Uterus (tissue), 3 donors: ENCODE measurements at regions not wholly inside any gene's neighbourhood (a gene's known extent, or its start where the extent isn't known, plus 50 kb on each side); places are given as distances from the start of the nearest gene placed in this dataset.

Experiments used
- DNase-seq, 2 donors: peaks; one replicate each; pipeline ENCODE4 v3.0.0-alpha.2; 2019 to 2020
- H3K27ac ChIP-seq, 2 donors: fragments of 200-600 bp; sonication (generic); 1 replicate in 1 of 2; 2 replicates in 1 of 2; pipeline ENCODE4 v1.5.1; 2016 to 2018
- H3K27me3 ChIP-seq, 2 donors: fragments of 200-600 bp; sonication (generic); one replicate each; pipeline ENCODE4 v1.5.1; 2018 to 2019; ENCODE audit warnings: control low read depth in 1 of 2
- H3K36me3 ChIP-seq, 2 donors: fragments of 200-600 bp; sonication (generic); one replicate each; pipeline ENCODE4 v1.5.1; 2019; ENCODE audit warnings: control low read depth in 1 of 2
- H3K4me1 ChIP-seq, 2 donors: fragments of 200-600 bp; sonication (generic); one replicate each; pipeline ENCODE4 v1.5.1; 2018 to 2019; ENCODE audit warnings: control low read depth in 1 of 2
- H3K4me3 ChIP-seq, 2 donors: fragments of 200-600 bp; sonication (generic); 1 replicate in 1 of 2; 2 replicates in 1 of 2; pipeline ENCODE4 v1.5.1; 2018 to 2019; ENCODE audit warnings: mild to moderate bottlenecking in 1 of 2
- H3K9me3 ChIP-seq, 2 donors: fragments of 200-600 bp; sonication (generic); one replicate each; pipeline ENCODE4 v1.5.1; 2019; ENCODE audit warnings: control low read depth in 1 of 2
- POLR2A ChIP-seq, 2 donors: fragments of 450-650 bp; IDR thresholded peaks; one replicate each; pipeline ENCODE4 v1.6.1; 2016; ENCODE audit warnings: antibody characterized with exemption in 2 of 2, mild to moderate bottlenecking in 1 of 2, moderate library complexity in 1 of 2
- intact Hi-C: fragments of 100-400 bp; cut with DNase I; formaldehyde crosslinking; loops from one replicate; pipeline ENCODE4 v1.15.1; 2023; ENCODE audit warnings: low total_unique reads
- TF ChIP-seq, protein P1 (sequence below), 4 experiments: fragments of 200-600 bp in 2 of 4; fragments of 450-650 bp in 2 of 4; sonication (generic) in 2 of 4; IDR thresholded peaks; one replicate each; pipeline ENCODE4 v1.5.1; 2016 to 2019; ENCODE audit warnings: antibody characterized with exemption in 4 of 4, mild to moderate bottlenecking in 2 of 4, moderate library complexity in 1 of 4
- donor health status: DM: yes; HTN: yes; CAD: no.

DNA sequence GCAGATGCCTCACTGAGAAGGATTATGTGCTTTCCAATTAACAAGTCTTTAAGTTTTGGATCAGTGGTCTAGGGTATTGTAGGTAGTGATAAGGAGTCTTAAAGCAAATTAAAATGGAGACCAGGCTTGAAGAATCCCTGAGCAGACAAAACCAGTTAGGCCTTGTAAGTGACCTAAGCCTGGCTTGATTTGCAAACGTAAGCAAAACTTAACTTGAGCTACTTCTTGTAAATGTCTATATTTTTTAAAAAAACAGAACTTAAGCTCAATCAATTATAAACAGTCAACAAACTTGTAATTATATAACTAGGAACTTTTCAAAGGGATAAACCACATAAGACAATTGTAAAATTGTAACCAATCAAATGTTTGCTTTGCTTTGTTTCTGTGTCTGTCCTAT is 72.7 kb upstream of the NALF2 start:
- no peaks in the 10 kb centered on the region for H3K4me1 ChIP-seq
- intact Hi-C loops: no loop called here
- H3K36me3 ChIP-seq: no peaks in the 10 kb centered on the region
- TF ChIP-seq POLR2A (IDR thresholded peaks at IDR 0.05): no peak
- TF ChIP-seq, protein P1, sequence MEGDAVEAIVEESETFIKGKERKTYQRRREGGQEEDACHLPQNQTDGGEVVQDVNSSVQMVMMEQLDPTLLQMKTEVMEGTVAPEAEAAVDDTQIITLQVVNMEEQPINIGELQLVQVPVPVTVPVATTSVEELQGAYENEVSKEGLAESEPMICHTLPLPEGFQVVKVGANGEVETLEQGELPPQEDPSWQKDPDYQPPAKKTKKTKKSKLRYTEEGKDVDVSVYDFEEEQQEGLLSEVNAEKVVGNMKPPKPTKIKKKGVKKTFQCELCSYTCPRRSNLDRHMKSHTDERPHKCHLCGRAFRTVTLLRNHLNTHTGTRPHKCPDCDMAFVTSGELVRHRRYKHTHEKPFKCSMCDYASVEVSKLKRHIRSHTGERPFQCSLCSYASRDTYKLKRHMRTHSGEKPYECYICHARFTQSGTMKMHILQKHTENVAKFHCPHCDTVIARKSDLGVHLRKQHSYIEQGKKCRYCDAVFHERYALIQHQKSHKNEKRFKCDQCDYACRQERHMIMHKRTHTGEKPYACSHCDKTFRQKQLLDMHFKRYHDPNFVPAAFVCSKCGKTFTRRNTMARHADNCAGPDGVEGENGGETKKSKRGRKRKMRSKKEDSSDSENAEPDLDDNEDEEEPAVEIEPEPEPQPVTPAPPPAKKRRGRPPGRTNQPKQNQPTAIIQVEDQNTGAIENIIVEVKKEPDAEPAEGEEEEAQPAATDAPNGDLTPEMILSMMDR (IDR thresholded peaks at IDR 0.05): no peak
- H3K9me3 ChIP-seq: no peaks in the 10 kb centered on the region
- no peak overlapping the region for H3K27ac ChIP-seq
- peaks cover 0 to 7% of the 10 kb centered on the region in 2 donors for H3K27me3 ChIP-seq
- no peak for DNase-seq
- H3K4me3 ChIP-seq: no peak overlapping the region

DNA sequence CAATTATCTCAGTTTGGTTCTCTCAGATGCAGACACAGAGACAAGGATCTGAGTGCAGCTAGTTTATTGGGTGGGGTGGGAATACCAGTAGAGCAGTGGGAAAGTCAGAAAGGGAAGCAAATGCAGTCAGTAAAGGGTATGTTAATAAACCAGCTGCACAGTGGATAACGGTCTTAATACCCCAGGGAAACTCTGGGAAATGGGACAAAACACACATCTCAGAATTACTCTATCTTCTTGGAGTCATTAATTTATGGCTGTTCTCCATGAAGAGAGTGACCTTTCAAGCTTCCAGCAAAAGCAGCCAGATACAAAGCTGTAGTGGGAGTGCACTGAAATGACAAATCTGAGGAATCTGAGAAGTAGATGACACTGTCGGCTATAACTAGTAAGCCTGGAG is 73.3 kb upstream of the NALF2 start:
- H3K4me3 ChIP-seq: no peak overlapping the region
- H3K27ac ChIP-seq: no peak overlapping the region
- H3K4me1 ChIP-seq: no peaks in the 10 kb centered on the region
- no peak for TF ChIP-seq POLR2A (IDR thresholded peaks at IDR 0.05)
- TF ChIP-seq, protein P1 (IDR thresholded peaks at IDR 0.05): no peak
- intact Hi-C loops: no loop called here
- DNase-seq: no peak
- peaks cover 0 to 7% of the 10 kb centered on the region in 2 donors for H3K27me3 ChIP-seq
- H3K36me3 ChIP-seq: no peaks in the 10 kb centered on the region
- H3K9me3 ChIP-seq: no peaks in the 10 kb centered on the region

DNA sequence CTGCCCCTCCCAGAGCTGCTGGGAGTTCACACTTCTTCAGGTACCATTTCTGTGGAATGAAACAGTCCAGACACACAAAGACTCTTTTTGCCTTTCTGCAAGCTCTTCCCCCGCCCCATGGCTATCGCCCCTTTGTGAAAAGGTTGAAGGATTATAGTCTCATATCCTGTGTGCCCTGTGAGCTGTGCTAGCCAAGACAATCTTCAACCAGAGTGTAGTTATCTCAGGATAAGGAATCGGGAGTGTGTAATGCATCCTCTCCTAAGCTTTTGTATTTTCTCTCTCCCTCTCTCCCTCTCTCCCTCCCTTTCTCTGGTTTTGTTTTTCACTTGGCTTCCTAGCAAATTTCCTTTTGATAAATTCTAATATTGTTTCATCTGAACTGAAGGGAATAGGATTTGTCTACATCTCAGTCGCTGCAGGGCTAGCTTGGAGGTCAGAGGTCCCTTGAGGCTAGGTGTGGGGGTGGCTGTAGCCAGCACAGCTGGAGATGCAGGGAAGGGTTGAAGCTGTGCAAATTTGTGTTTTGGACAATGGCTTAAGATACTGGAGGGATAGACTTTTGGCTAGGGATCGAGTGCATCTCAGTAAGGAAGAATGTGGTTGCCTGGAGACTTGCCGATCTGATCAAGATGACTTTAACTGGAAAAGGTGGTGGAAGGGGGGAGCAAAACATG is 74.6 kb upstream of the NALF2 start:
- H3K4me3 ChIP-seq: no peak overlapping the region
- intact Hi-C loops: no loop called here
- H3K4me1 ChIP-seq: no peaks in the 10 kb centered on the region
- no peaks in the 10 kb centered on the region for H3K36me3 ChIP-seq
- H3K9me3 ChIP-seq: no peaks in the 10 kb centered on the region
- no peak for TF ChIP-seq POLR2A (IDR thresholded peaks at IDR 0.05)
- TF ChIP-seq, protein P1 (IDR thresholded peaks at IDR 0.05): no peak
- H3K27me3 ChIP-seq: peaks cover 0 to 7% of the 10 kb centered on the region in 2 donors
- DNase-seq: no peak
- H3K27ac ChIP-seq: no peak overlapping the region

DNA sequence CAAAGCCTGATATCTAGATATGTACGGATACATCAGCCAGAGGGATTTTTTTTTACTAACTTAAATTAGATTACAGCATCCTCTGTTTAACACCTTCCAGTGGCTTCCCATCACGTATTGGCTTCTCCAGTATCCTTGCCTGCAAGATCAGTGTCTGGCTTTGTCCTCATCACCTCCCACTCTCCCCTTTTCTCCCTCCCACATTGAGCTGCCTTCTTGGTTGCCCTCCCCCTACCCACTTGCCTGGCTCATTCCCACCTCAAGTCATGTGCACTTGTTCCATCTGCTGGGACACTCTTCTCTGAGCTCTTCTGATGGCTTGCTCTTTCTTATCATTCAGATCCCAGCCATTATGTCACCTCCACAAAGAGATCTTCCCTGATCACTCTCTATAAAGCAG is 75.9 kb upstream of the NALF2 start:
- no peak overlapping the region for H3K27ac ChIP-seq
- no peak for TF ChIP-seq POLR2A (IDR thresholded peaks at IDR 0.05)
- TF ChIP-seq, protein P1 (IDR thresholded peaks at IDR 0.05): no peak
- no peak for DNase-seq
- H3K4me3 ChIP-seq: no peak overlapping the region
- H3K27me3 ChIP-seq: peaks cover 0 to 7% of the 10 kb centered on the region in 2 donors
- H3K9me3 ChIP-seq: no peaks in the 10 kb centered on the region
- H3K36me3 ChIP-seq: no peaks in the 10 kb centered on the region
- intact Hi-C loops: no loop called here
- no peaks in the 10 kb centered on the region for H3K4me1 ChIP-seq

DNA sequence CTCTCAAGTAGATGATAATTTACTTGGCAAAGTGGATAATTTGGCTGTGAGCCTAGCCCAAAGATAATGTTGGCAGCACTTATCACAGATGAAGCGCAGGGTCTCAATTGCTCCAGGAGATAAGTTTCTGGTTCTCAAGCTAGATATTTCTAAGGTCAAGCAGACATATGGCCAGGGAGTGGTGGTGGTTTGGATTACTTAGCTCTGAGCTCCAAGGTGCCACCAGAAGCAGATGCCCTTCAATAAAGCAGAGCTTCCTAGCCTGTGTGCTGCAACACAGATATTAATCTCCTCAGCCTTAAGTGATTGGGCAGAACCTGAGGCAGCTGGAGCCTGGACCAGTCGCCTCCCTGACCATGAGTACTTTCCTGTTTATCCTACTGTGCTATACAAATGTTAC is 79.2 kb upstream of the NALF2 start:
- intact Hi-C loops: no loop called here
- Histone ChIP-seq H3K4me3 (no peak overlapping the region), H3K9me3 (no peaks in the 10 kb centered on the region), H3K27ac (no peak overlapping the region), H3K36me3 (no peaks in the 10 kb centered on the region), H3K4me1 (no peaks in the 10 kb centered on the region), H3K27me3 (peaks cover 0 to 7% of the 10 kb centered on the region in 2 donors)
- TF ChIP-seq, protein P1 (IDR thresholded peaks at IDR 0.05): no peak
- TF ChIP-seq POLR2A (IDR thresholded peaks at IDR 0.05): no peak
- DNase-seq: no peak
